H9 (cell line): ENCODE measurements at regions not wholly inside any gene's neighbourhood (a gene's known extent, or its start where the extent isn't known, plus 50 kb on each side); places are given as distances from the start of the nearest gene placed in this dataset.

Experiments
- DNase-seq: peaks from one replicate; pipeline ENCODE4 v3.0.0-alpha.2; 2017
- H2AFZ ChIP-seq: one replicate; pipeline ENCODE4 v1.6.1; 2013; ENCODE audit warnings: mild to moderate bottlenecking, low read length, control low read depth, moderate library complexity
- H2AK5ac ChIP-seq: 2 replicates; pipeline ENCODE4 v1.6.1; 2013; ENCODE audit warnings: low read length, control low read depth, mixed read lengths; ENCODE audit not compliant: insufficient read length
- H2BK120ac ChIP-seq: one replicate; pipeline ENCODE4 v1.6.1; 2013; ENCODE audit warnings: low read depth, mild to moderate bottlenecking, low read length, control low read depth, inconsistent platforms; ENCODE audit not compliant: poor library complexity, severe bottlenecking
- H2BK12ac ChIP-seq: 2 replicates; pipeline ENCODE4 v1.6.1; 2013; ENCODE audit warnings: low read length, control low read depth, mixed read lengths, low read depth; ENCODE audit not compliant: insufficient read length
- H2BK15ac ChIP-seq: 2 replicates; pipeline ENCODE4 v1.6.1; 2013; ENCODE audit warnings: low read depth, low read length, control low read depth
- H2BK20ac ChIP-seq: one replicate; pipeline ENCODE4 v1.6.1; 2013; ENCODE audit warnings: low read depth, mild to moderate bottlenecking, low read length, control low read depth, inconsistent platforms; ENCODE audit not compliant: poor library complexity, severe bottlenecking
- H2BK5ac ChIP-seq: 2 replicates; pipeline ENCODE4 v1.6.1; 2013; ENCODE audit warnings: low read length, control low read depth, mixed read lengths; ENCODE audit not compliant: insufficient read length
- H3K14ac ChIP-seq: 2 replicates; pipeline ENCODE4 v1.6.1; 2013; ENCODE audit warnings: low read length, control low read depth; ENCODE audit not compliant: insufficient read depth
- H3K18ac ChIP-seq: 2 replicates; pipeline ENCODE4 v1.6.1; 2013; ENCODE audit warnings: low read depth, mild to moderate bottlenecking, mixed read lengths, low read length, control low read depth; ENCODE audit not compliant: insufficient read length
- H3K23ac ChIP-seq: 2 replicates; pipeline ENCODE4 v1.6.1; 2013; ENCODE audit warnings: low read length, control low read depth, mixed read lengths, low read depth; ENCODE audit not compliant: insufficient read length
- H3K23me2 ChIP-seq: 2 replicates; pipeline ENCODE4 v1.6.1; 2013; ENCODE audit warnings: low read depth, mild to moderate bottlenecking, mixed read lengths, low read length, control low read depth; ENCODE audit not compliant: insufficient read length, poor library complexity, severe bottlenecking
- H3K27ac ChIP-seq: 2 replicates; pipeline ENCODE4 v1.5.1; 2013; ENCODE audit warnings: low read length, control low read depth, mixed read lengths, low read depth; ENCODE audit not compliant: insufficient read length
- H3K27me3 ChIP-seq: 2 replicates; pipeline ENCODE4 v1.6.1; 2013; ENCODE audit warnings: low read length, control low read depth, inconsistent platforms; ENCODE audit not compliant: insufficient read depth
- H3K4ac ChIP-seq: 2 replicates; pipeline ENCODE4 v1.6.1; 2013; ENCODE audit warnings: low read depth, mild to moderate bottlenecking, control low read depth, inconsistent platforms, low read length, moderate library complexity
- H3K4me1 ChIP-seq: 2 replicates; pipeline ENCODE4 v1.6.1; 2013; ENCODE audit warnings: low read length, control low read depth, inconsistent platforms; ENCODE audit not compliant: insufficient read depth
- H3K4me2 ChIP-seq: 2 replicates; pipeline ENCODE4 v1.6.1; 2013; ENCODE audit warnings: low read length, control low read depth, mixed read lengths; ENCODE audit not compliant: insufficient read length, insufficient read depth
- H3K56ac ChIP-seq: 2 replicates; pipeline ENCODE4 v1.6.1; 2013; ENCODE audit warnings: low read depth, mild to moderate bottlenecking, mixed read lengths, low read length, control low read depth; ENCODE audit not compliant: insufficient read length
- H3K79me1 ChIP-seq: 2 replicates; pipeline ENCODE4 v1.6.1; 2013; ENCODE audit warnings: low read depth, mild to moderate bottlenecking, moderate library complexity, low read length, control low read depth, inconsistent platforms; ENCODE audit not compliant: insufficient read depth, poor library complexity, severe bottlenecking
- H3K79me2 ChIP-seq: 2 replicates; pipeline ENCODE4 v1.6.1; 2013; ENCODE audit warnings: low read length, control low read depth, inconsistent platforms; ENCODE audit not compliant: insufficient read depth
- H3K9ac ChIP-seq: 2 replicates; pipeline ENCODE4 v1.6.1; 2013; ENCODE audit warnings: low read length, control low read depth, mixed read lengths; ENCODE audit not compliant: insufficient read length; ENCODE audit errors: extremely low read depth
- H3K9me3 ChIP-seq: one replicate; pipeline ENCODE4 v1.6.1; 2013; ENCODE audit warnings: low read depth, low read length, inconsistent platforms; ENCODE audit not compliant: control insufficient read depth
- H3T11ph ChIP-seq: one replicate; pipeline ENCODE4 v1.6.1; 2013; ENCODE audit warnings: mild to moderate bottlenecking, low read length, control low read depth, inconsistent platforms
- H4K20me1 ChIP-seq: one replicate; pipeline ENCODE4 v1.6.1; 2013; ENCODE audit not compliant: control insufficient read depth, insufficient read length, insufficient read depth
- H4K5ac ChIP-seq: 2 replicates; pipeline ENCODE4 v1.6.1; 2013; ENCODE audit warnings: low read depth, mild to moderate bottlenecking, mixed read lengths, low read length, control low read depth; ENCODE audit not compliant: insufficient read length
- H4K8ac ChIP-seq: replicated peaks from 2 replicates; pipeline ENCODE4 v1.6.1; 2013; ENCODE audit warnings: low read length, control low read depth, mixed read lengths, low read depth; ENCODE audit not compliant: insufficient read length
- H4K91ac ChIP-seq: 2 replicates; pipeline ENCODE4 v1.6.1; 2013; ENCODE audit warnings: low read depth, mild to moderate bottlenecking, moderate library complexity, mixed read lengths, low read length, control low read depth; ENCODE audit not compliant: insufficient read length
- H3K27ac Mint-ChIP-seq, 3 experiments: 2 replicates in 2 of 3; 3 replicates in 1 of 3; pipeline ENCODE4 v1.8.0; 2020 to 2021; ENCODE audit warnings: mixed read lengths in 3 of 3, mild to moderate bottlenecking in 1 of 3, moderate library complexity in 1 of 3
- H3K27me3 Mint-ChIP-seq: 2 replicates; pipeline ENCODE4 v1.8.0; 2021; ENCODE audit warnings: low read depth, mild to moderate bottlenecking, moderate library complexity, mixed read lengths
- H3K36me3 Mint-ChIP-seq, 3 experiments: 2 replicates in 2 of 3; 3 replicates in 1 of 3; pipeline ENCODE4 v1.8.0; 2020 to 2021; ENCODE audit warnings: low read depth in 3 of 3, mixed read lengths in 3 of 3; ENCODE audit not compliant: insufficient read depth in 1 of 3
- H3K4me1 Mint-ChIP-seq, 2 experiments: 2 replicates each; pipeline ENCODE4 v1.8.0; 2020; ENCODE audit warnings: mixed read lengths in 2 of 2
- H3K4me3 Mint-ChIP-seq, 2 experiments: 2 replicates in 1 of 2; 3 replicates in 1 of 2; pipeline ENCODE4 v1.8.0; 2020 to 2021; ENCODE audit warnings: mild to moderate bottlenecking in 2 of 2, mixed read lengths in 2 of 2, moderate library complexity in 1 of 2
- H3K9me3 Mint-ChIP-seq, 2 experiments: 2 replicates in 1 of 2; 3 replicates in 1 of 2; pipeline ENCODE4 v1.8.0; 2020; ENCODE audit warnings: mild to moderate bottlenecking in 2 of 2, mixed read lengths in 2 of 2, moderate library complexity in 1 of 2
- CTCF ChIP-seq: fragments of 200-600 bp; sonication (generic); conservative IDR thresholded peaks from 3 replicates; pipeline ENCODE4 v1.8.0; 2021; ENCODE audit warnings: antibody characterized with exemption, mild to moderate bottlenecking
- WGBS: extraction: QIAGEN DNeasy Blood & Tissue Kit; methylation state at CpG from one replicate; pipeline ENCODE4 v1.1.7; 2013; ENCODE audit warnings: missing lambda C conversion rate, low lambda C conversion rate, mixed read lengths; ENCODE audit not compliant: insufficient read length; ENCODE audit errors: extremely low coverage; 5-methylcytosine and 5-hydroxymethylcytosine counted together

- no peak overlapping the region for H3K4ac ChIP-seq
- no peak overlapping the region for H2BK15ac ChIP-seq
- no peak overlapping the region for H3K14ac ChIP-seq
- no peak overlapping the region for H4K5ac ChIP-seq
- no peak overlapping the region for H2BK120ac ChIP-seq
- Mint-ChIP-seq H3K27ac (no peak overlapping the region), H3K9me3 (peaks cover 17 to 23% of the 10 kb centered on the region in 2 experiments), H3K36me3 (peaks cover 0 to 10% (median 1%) of the 10 kb centered on the region in 3 experiments; a peak in 2 of 7 replicates), H3K4me3 (no peak overlapping the region), H3K4me1 (no peaks in the 10 kb centered on the region), H3K27me3 (no peaks in the 10 kb centered on the region)
- no peaks in the 10 kb centered on the region for H3K79me2 ChIP-seq
- no peak overlapping the region for H2AFZ ChIP-seq
- H3K27ac ChIP-seq: no peak overlapping the region
- no peak overlapping the region for H3K9ac ChIP-seq
- H3K79me1 ChIP-seq: no peaks in the 10 kb centered on the region
- no peak for DNase-seq
- H3T11ph ChIP-seq: no peak overlapping the region
- no peak overlapping the region for H2BK12ac ChIP-seq
- no peak overlapping the region for H3K23ac ChIP-seq
- no peaks in the 10 kb centered on the region for H3K9me3 ChIP-seq
- no peak overlapping the region for H3K56ac ChIP-seq
- no peak overlapping the region for H2BK5ac ChIP-seq
- H4K91ac ChIP-seq: no peak overlapping the region
- H4K20me1 ChIP-seq: no peaks in the 10 kb centered on the region
- H3K4me1 ChIP-seq: no peaks in the 10 kb centered on the region
- no CpG with 5 or more reads among the region's 2 CpGs for WGBS
- TF ChIP-seq CTCF: no peak
- H3K18ac ChIP-seq: no peak overlapping the region
- H4K8ac ChIP-seq: no peak overlapping the region
- no peaks in the 10 kb centered on the region for H3K27me3 ChIP-seq
- no peaks in the 10 kb centered on the region for H3K23me2 ChIP-seq
- H2BK20ac ChIP-seq: no peak overlapping the region
- H3K4me2 ChIP-seq: no peak overlapping the region
- no peak overlapping the region for H2AK5ac ChIP-seq
These were observed 179.5 kb upstream of the TARS1 start for GRCh38 chr5:33261305-33261704.
